NCI-H2196 treated with DMSO at 0.1 percent for 48 hours (cell line): ENCODE measurements at regions not wholly inside any gene's neighbourhood (a gene's known extent, or its start where the extent isn't known, plus 50 kb on each side); places are given as distances from the start of the nearest gene placed in this dataset.
"Not testable (repeated sequence)": the region's sequence is repeated elsewhere in the genome, so short reads cannot be mapped to it uniquely, and the experiment has no call there.

Experiments
- DNase-seq: peaks from one replicate; lab custom pipeline; 2025; ENCODE audit not compliant: unreplicated experiment; lab: John Stamatoyannopoulos, UW

GRCh38 chr2:180699657-180700361, 280.6 kb upstream of the UBE2E3 start:
- no peak for DNase-seq

GRCh38 chr2:180698668-180699067, 281.7 kb upstream of the UBE2E3 start:
- no peak for DNase-seq

- DNase-seq = no peak
Observed at GRCh38 chr2:180695586-180696401, 284.6 kb upstream of the UBE2E3 start.

- DNase-seq = no peak
Observed at GRCh38 chr2:180694445-180695421, 285.7 kb upstream of the UBE2E3 start.

- DNase-seq = no peak
Observed at GRCh38 chr2:180692322-180692721, 288.1 kb upstream of the UBE2E3 start.

- not testable (repeated sequence) for DNase-seq
Observed at GRCh38 chr2:180691855-180692223, 288.6 kb upstream of the UBE2E3 start.

- DNase-seq = not testable (repeated sequence)
Observed at GRCh38 chr2:180691186-180691854, 289.1 kb upstream of the UBE2E3 start.

GRCh38 chr2:180690611-180691010, 289.8 kb upstream of the UBE2E3 start:
- no peak for DNase-seq

- no peak for DNase-seq
Observed at GRCh38 chr2:180682871-180683270, 297.5 kb upstream of the UBE2E3 start.

GRCh38 chr2:180679693-180680092, 300.7 kb upstream of the UBE2E3 start:
- no peak for DNase-seq

- no peak for DNase-seq
Observed at GRCh38 chr2:180678625-180678972, 301.8 kb upstream of the UBE2E3 start.

GRCh38 chr2:180677930-180678624, 302.3 kb upstream of the UBE2E3 start:
- DNase-seq = no peak

- DNase-seq = no peak
Observed at GRCh38 chr2:180677200-180677599, 303.2 kb upstream of the UBE2E3 start.

GRCh38 chr2:180676520-180677025, 303.8 kb upstream of the UBE2E3 start:
- no peak for DNase-seq

- DNase-seq = no peak
Observed at GRCh38 chr2:180675170-180675569, 305.2 kb upstream of the UBE2E3 start.

- no peak for DNase-seq
Observed at GRCh38 chr2:180672377-180672776, 308.0 kb upstream of the UBE2E3 start.

GRCh38 chr2:180670302-180671003, 310.0 kb upstream of the UBE2E3 start:
- DNase-seq = no peak

- no peak for DNase-seq
Observed at GRCh38 chr2:180669016-180669415, 311.4 kb upstream of the UBE2E3 start.

- no peak for DNase-seq
Observed at GRCh38 chr2:180664507-180664906, 315.9 kb upstream of the UBE2E3 start.
